ENCODE measurements at regions not wholly inside any gene's neighbourhood (a gene's known extent, or its start where the extent isn't known, plus 50 kb on each side); places are given as distances from the start of the nearest gene placed in this dataset.

DNA sequence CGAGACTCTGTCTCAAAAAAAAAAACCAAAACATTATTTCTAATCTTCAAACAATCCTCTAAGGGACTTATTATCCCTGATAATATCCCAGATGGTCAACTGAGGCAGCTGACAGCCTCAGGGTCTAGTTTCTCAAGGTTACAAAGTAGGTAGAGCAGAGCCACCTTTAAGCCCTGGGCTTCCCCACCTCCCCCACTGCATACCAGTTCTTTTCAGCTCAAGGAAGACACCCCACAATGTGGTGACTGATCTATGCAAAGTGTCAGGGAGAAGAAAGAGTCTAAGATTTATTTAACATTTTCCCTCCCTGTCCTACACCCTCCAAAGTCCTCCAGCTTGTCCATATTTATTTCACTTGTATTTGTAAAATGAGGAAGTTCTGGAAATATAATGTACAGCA is 60.5 kb upstream of the VGLL2 start:
- TF ChIP-seq, protein P1, sequence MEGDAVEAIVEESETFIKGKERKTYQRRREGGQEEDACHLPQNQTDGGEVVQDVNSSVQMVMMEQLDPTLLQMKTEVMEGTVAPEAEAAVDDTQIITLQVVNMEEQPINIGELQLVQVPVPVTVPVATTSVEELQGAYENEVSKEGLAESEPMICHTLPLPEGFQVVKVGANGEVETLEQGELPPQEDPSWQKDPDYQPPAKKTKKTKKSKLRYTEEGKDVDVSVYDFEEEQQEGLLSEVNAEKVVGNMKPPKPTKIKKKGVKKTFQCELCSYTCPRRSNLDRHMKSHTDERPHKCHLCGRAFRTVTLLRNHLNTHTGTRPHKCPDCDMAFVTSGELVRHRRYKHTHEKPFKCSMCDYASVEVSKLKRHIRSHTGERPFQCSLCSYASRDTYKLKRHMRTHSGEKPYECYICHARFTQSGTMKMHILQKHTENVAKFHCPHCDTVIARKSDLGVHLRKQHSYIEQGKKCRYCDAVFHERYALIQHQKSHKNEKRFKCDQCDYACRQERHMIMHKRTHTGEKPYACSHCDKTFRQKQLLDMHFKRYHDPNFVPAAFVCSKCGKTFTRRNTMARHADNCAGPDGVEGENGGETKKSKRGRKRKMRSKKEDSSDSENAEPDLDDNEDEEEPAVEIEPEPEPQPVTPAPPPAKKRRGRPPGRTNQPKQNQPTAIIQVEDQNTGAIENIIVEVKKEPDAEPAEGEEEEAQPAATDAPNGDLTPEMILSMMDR (IDR thresholded peaks at IDR 0.05 in 8 of 11, conservative IDR thresholded peaks at IDR 0.05 in 3 of 11) = no peak
- no peak for TF ChIP-seq POLR2A (IDR thresholded peaks at IDR 0.05)
